Activated naive CD4-positive, alpha-beta T cell treated with anti-CD3 and anti-CD28 coated beads, Interleukin-2, amount 10 ng/mL, durations not matched to agents 7 days and 5 days (primary cell): ENCODE measurements at regions not wholly inside any gene's neighbourhood (a gene's known extent, or its start where the extent isn't known, plus 50 kb on each side); places are given as distances from the start of the nearest gene placed in this dataset.
A peak's percentile ranks its signal among the peaks of the same experiment; 100 is the strongest.

Experiments
- CTCF ChIA-PET: fragments of 350-600 bp; sonication (Branson Sonifier 250); formaldehyde crosslinking; loops from one replicate; lab custom pipeline; 2021; ENCODE audit warnings: antibody characterized with exemption; lab: Charles Lee
- DNase-seq: peaks from one replicate; pipeline ENCODE4 v3.0.0-alpha.2; 2020
- H3K27ac Mint-ChIP-seq: one replicate; pipeline ENCODE4 v1.8.0; 2021; ENCODE audit warnings: mild to moderate bottlenecking, moderate library complexity, mixed read lengths
- H3K27me3 Mint-ChIP-seq: one replicate; pipeline ENCODE4 v1.8.0; 2021; ENCODE audit warnings: mild to moderate bottlenecking, mixed read lengths
- H3K36me3 Mint-ChIP-seq: one replicate; pipeline ENCODE4 v1.8.0; 2021; ENCODE audit warnings: mixed read lengths
- H3K4me1 Mint-ChIP-seq: one replicate; pipeline ENCODE4 v1.8.0; 2021; ENCODE audit warnings: mixed read lengths
- H3K4me3 Mint-ChIP-seq: one replicate; pipeline ENCODE4 v1.8.0; 2021; ENCODE audit warnings: mild to moderate bottlenecking, moderate library complexity, mixed read lengths
- H3K9me3 Mint-ChIP-seq: one replicate; pipeline ENCODE4 v1.8.0; 2021; ENCODE audit warnings: mixed read lengths

DNA sequence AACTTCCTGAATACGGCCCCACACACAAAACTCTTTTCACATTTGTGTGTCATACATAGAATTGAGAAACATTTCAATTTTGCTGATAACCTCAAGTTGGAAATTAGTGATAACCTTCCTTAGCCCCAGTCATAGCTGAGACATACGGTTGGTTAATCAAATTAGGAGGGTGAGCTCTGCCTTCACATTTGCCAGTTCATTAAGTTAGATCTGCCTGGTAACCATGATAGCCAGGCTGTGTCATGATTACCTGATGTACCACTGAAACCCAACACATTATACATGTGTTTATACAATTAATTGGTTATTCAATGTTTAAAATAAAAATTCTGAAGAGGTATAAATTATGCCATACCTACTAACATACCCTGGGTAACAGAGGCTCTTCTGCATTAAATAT lies 60.8 kb upstream of the RAB11FIP2 start:
- DNase-seq, result no peak
- CTCF ChIA-PET, result no interaction called here
- no peak overlapping the region for H3K4me3 Mint-ChIP-seq
- peaks cover 20% of the 10 kb centered on the region for H3K4me1 Mint-ChIP-seq
- peaks cover 13% of the 10 kb centered on the region for H3K27me3 Mint-ChIP-seq
- no peak overlapping the region for H3K27ac Mint-ChIP-seq
- H3K36me3 Mint-ChIP-seq, result no peaks in the 10 kb centered on the region
- no peaks in the 10 kb centered on the region for H3K9me3 Mint-ChIP-seq

DNA sequence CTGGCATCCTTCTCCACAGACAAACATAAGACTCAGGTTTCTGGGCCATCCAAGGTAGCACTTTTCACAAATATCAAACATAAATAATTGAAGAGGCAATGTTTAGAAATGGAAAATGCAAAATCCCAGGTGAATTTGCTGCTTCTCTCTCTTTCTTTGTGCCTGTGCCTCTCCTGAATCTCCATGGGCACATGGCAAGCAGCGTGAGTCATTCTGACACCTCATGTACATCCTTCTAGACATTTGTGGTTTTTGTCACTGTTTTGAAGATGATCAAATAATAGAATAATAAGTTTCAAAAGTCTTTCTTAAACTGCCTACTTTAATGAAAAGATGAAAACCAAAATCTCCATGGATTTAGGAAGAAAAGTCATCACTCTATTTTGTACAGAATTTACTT lies 60.3 kb upstream of the RAB11FIP2 start:
- CTCF ChIA-PET, result interaction anchor here (1.2 kb wide), 1 partner anchor 11 kb away, joined by 4 read pairs; no protein-coding TSS in a partner anchor
- no peak overlapping the region for H3K27ac Mint-ChIP-seq
- peaks cover 15% of the 10 kb centered on the region for H3K4me1 Mint-ChIP-seq
- DNase-seq, result no peak
- no peaks in the 10 kb centered on the region for H3K36me3 Mint-ChIP-seq
- H3K4me3 Mint-ChIP-seq, result no peak overlapping the region
- H3K27me3 Mint-ChIP-seq, result peaks cover 13% of the 10 kb centered on the region
- no peaks in the 10 kb centered on the region for H3K9me3 Mint-ChIP-seq

DNA sequence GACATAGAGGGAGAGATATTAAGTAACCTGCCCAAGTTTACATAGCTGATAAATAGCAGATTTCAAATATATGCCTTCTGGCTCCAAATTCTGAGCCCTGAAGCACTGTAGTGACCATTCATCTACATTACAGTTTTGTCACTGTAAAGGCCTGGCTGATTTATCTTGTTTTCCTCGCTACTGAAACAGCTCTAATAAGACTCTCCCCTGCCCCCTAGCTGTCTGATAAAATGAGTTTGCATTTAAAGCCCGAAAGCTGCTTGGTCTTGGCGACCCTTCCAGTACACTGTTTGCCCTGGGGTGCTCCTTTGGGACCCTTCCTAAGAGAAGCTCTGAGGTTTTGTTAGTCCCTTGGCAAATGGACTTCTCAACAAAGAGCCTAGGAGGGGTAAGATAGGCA lies 59.7 kb upstream of the RAB11FIP2 start:
- Mint-ChIP-seq H3K4me3 (no peak overlapping the region), H3K36me3 (no peaks in the 10 kb centered on the region), H3K4me1 (peaks cover 10% of the 10 kb centered on the region), H3K27ac (no peak overlapping the region), H3K27me3 (peaks cover 13% of the 10 kb centered on the region), H3K9me3 (no peaks in the 10 kb centered on the region)
- CTCF ChIA-PET, result interaction anchor here (0.8 to 1.2 kb wide), 3 partner anchors 10 to 609 kb away, joined by 3 to 5 read pairs (median 4); no protein-coding TSS in a partner anchor
- peak; percentile 22 for DNase-seq

DNA sequence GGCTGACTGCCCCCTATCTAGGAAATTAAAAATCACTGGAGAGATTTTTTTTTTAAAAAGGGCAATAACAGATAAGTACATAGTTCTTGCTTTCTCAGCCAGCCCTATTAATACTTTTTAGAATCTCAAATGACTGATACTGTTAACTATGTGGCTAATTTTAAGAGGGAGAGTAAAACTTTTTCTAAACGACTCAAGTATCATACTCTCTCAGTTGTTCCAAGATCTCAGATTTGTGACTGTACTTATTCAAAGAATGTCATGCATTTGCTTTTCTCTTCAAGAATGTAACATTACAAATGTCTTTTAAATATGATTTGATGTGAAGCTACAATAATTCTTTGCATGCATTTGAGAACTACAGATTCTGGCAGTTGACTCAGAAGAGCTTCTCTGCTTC lies 55.4 kb upstream of the RAB11FIP2 start:
- CTCF ChIA-PET, result interaction anchor here (0.7 to 1.1 kb wide), 2 partner anchors 9 to 139 kb away, joined by 3 read pairs; no protein-coding TSS in a partner anchor
- H3K9me3 Mint-ChIP-seq, result no peaks in the 10 kb centered on the region
- H3K27ac Mint-ChIP-seq, result no peak overlapping the region
- H3K36me3 Mint-ChIP-seq, result no peaks in the 10 kb centered on the region
- H3K4me3 Mint-ChIP-seq, result no peak overlapping the region
- peaks cover 17% of the 10 kb centered on the region for H3K27me3 Mint-ChIP-seq
- H3K4me1 Mint-ChIP-seq, result no peaks in the 10 kb centered on the region
- DNase-seq, result no peak

DNA sequence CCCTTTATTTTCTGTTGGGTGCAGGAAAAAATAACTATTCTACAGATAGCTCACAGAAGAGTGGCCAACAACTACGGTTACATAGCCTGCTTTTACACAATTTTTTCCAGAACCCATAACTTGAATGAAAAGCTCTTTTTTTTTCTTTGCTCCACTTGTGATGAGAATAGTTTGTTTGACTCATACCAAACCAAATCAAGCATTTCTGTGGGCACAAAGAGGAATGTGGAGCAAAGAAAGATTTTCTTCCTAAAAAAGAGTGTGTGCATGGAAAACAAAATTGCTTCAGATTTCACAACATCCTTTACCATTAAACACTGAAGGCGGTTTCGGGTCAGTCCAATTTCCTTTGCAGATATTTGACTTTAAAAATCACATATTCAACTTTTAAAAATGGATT lies 54.8 kb upstream of the RAB11FIP2 start:
- CTCF ChIA-PET, result interaction anchor here (1.1 kb wide), 1 partner anchor 139 kb away, joined by 3 read pairs; no protein-coding TSS in a partner anchor
- Mint-ChIP-seq H3K27me3 (peaks cover 17% of the 10 kb centered on the region), H3K9me3 (no peaks in the 10 kb centered on the region)

More for the DNA sequence above, 54.8 kb upstream of the RAB11FIP2 start:
- Mint-ChIP-seq H3K36me3 (no peaks in the 10 kb centered on the region), H3K27ac (no peak overlapping the region), H3K4me1 (no peaks in the 10 kb centered on the region), H3K4me3 (no peak overlapping the region)
- no peak for DNase-seq
